ENCODE measurements at regions not wholly inside any gene's neighbourhood (a gene's known extent, or its start where the extent isn't known, plus 50 kb on each side); places are given as distances from the start of the nearest gene placed in this dataset.
"Not testable (repeated sequence)": the region's sequence is repeated elsewhere in the genome, so short reads cannot be mapped to it uniquely, and the experiment has no call there.

GRCh38 chr21:10412928-10413246 lies 108.5 kb upstream of the TPTE start:
- not testable (repeated sequence) for TF ChIP-seq CTCF, POLR2A (IDR thresholded peaks at IDR 0.05)

All from Peyer's patch (tissue), 4 donors.